SK-N-SH treated with all-trans-retinoic acid at 6 μM for 48 hours (cell line): ENCODE measurements at regions not wholly inside any gene's neighbourhood (a gene's known extent, or its start where the extent isn't known, plus 50 kb on each side); places are given as distances from the start of the nearest gene placed in this dataset.

ENCODE experiments used
- ARNTL ChIP-seq: fragments of 450-650 bp; formaldehyde crosslinking; IDR thresholded peaks from 2 replicates; pipeline ENCODE4 v1.5.0; 2020; ENCODE audit warnings: low read depth, mild to moderate bottlenecking, moderate library complexity, borderline replicate concordance
- CSDC2 ChIP-seq: fragments of 250-450 bp; sonication (Bioruptor Pico); IDR thresholded peaks from 2 replicates; pipeline ENCODE4 v1.5.0; 2020; ENCODE audit warnings: mild to moderate bottlenecking, moderate library complexity
- ESRRG ChIP-seq: fragments of 250-450 bp; sonication (Bioruptor Pico); IDR thresholded peaks from 2 replicates; pipeline ENCODE4 v1.6.1; 2021; ENCODE audit warnings: mild to moderate bottlenecking
- ISL1 ChIP-seq: fragments of 250-450 bp; sonication (Bioruptor Pico); IDR thresholded peaks from 2 replicates; pipeline ENCODE4 v2.1.2; 2022; ENCODE audit warnings: mild to moderate bottlenecking, moderate library complexity
- PATZ1 ChIP-seq: fragments of 250-450 bp; sonication (Bioruptor Pico); IDR thresholded peaks from 2 replicates; pipeline ENCODE4 v1.8.0; 2020; ENCODE audit warnings: mild to moderate bottlenecking, moderate library complexity, borderline replicate concordance
- PPARA ChIP-seq: fragments of 250-450 bp; sonication (Bioruptor Pico); IDR thresholded peaks from 2 replicates; pipeline ENCODE4 v1.5.0; 2020; ENCODE audit warnings: mild to moderate bottlenecking, borderline replicate concordance
- RARB ChIP-seq: fragments of 250-450 bp; sonication (Bioruptor Pico); IDR thresholded peaks from 2 replicates; pipeline ENCODE4 v1.8.0; 2021; ENCODE audit warnings: mild to moderate bottlenecking, moderate library complexity
- TOX ChIP-seq: fragments of 250-450 bp; sonication (Bioruptor Pico); IDR thresholded peaks from 2 replicates; pipeline ENCODE4 v1.8.0; 2021; ENCODE audit warnings: mild to moderate bottlenecking, moderate library complexity, borderline replicate concordance
- ZFP3 ChIP-seq: fragments of 250-450 bp; sonication (Bioruptor Pico); IDR thresholded peaks from 2 replicates; pipeline ENCODE4 v1.5.0; 2020; ENCODE audit warnings: mild to moderate bottlenecking, moderate library complexity
- ZFP30 ChIP-seq: fragments of 450-650 bp; formaldehyde crosslinking; IDR thresholded peaks from 2 replicates; pipeline ENCODE4 v1.5.0; 2022; ENCODE audit warnings: mild to moderate bottlenecking, moderate library complexity
- ZNF565 ChIP-seq: fragments of 450-650 bp; formaldehyde crosslinking; conservative IDR thresholded peaks from 2 replicates; pipeline ENCODE4 v1.5.0; 2020; ENCODE audit warnings: low read depth, mild to moderate bottlenecking, moderate library complexity
- TF ChIP-seq, protein P1 (sequence below): fragments of 250-450 bp; sonication (Bioruptor Pico); IDR thresholded peaks from 2 replicates; pipeline ENCODE4 v1.5.1; 2021; ENCODE audit warnings: mild to moderate bottlenecking, moderate library complexity
- TF ChIP-seq, protein P2 (sequence below): fragments of 250-450 bp; sonication (Bioruptor Pico); IDR thresholded peaks from 2 replicates; pipeline ENCODE4 v1.8.0; 2021; ENCODE audit warnings: low read depth, mild to moderate bottlenecking, moderate library complexity, borderline replicate concordance

DNA sequence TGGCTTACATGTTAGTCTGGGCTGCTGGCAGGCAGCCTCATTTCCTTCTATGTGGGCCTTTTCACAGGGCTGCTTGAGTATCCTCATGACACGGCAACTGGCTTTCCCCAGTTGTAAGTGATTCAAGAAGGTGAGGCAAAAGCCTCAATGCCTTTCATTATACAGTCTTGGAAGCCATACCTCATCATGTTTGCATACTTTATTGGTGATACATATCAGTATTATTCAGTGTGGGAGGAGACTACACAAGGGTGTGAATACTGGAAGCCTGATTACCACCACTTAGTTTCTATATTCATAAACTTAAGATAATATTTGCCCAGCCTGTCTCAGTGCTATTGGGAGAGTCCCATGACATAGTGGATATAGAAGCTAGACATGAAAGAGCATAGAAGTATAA is 346.8 kb downstream of the SOX2 start:
- TF ChIP-seq PATZ1 (CRISPR knock-in tag): no peak
- no peak for TF ChIP-seq TOX (CRISPR knock-in tag)
- TF ChIP-seq, protein P1, sequence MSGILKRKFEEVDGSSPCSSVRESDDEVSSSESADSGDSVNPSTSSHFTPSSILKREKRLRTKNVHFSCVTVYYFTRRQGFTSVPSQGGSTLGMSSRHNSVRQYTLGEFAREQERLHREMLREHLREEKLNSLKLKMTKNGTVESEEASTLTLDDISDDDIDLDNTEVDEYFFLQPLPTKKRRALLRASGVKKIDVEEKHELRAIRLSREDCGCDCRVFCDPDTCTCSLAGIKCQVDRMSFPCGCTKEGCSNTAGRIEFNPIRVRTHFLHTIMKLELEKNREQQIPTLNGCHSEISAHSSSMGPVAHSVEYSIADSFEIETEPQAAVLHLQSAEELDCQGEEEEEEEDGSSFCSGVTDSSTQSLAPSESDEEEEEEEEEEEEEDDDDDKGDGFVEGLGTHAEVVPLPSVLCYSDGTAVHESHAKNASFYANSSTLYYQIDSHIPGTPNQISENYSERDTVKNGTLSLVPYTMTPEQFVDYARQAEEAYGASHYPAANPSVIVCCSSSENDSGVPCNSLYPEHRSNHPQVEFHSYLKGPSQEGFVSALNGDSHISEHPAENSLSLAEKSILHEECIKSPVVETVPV (CRISPR knock-in tag): no peak
- TF ChIP-seq ZFP3 (CRISPR knock-in tag): no peak
- no peak for TF ChIP-seq ZNF565
- TF ChIP-seq ARNTL (CRISPR knock-in tag): no peak
- no peak for TF ChIP-seq RARB (CRISPR knock-in tag)
- no peak for TF ChIP-seq ISL1
- no peak for TF ChIP-seq CSDC2 (CRISPR knock-in tag)
- no peak for TF ChIP-seq ZFP30 (CRISPR knock-in tag)
- TF ChIP-seq, protein P2, sequence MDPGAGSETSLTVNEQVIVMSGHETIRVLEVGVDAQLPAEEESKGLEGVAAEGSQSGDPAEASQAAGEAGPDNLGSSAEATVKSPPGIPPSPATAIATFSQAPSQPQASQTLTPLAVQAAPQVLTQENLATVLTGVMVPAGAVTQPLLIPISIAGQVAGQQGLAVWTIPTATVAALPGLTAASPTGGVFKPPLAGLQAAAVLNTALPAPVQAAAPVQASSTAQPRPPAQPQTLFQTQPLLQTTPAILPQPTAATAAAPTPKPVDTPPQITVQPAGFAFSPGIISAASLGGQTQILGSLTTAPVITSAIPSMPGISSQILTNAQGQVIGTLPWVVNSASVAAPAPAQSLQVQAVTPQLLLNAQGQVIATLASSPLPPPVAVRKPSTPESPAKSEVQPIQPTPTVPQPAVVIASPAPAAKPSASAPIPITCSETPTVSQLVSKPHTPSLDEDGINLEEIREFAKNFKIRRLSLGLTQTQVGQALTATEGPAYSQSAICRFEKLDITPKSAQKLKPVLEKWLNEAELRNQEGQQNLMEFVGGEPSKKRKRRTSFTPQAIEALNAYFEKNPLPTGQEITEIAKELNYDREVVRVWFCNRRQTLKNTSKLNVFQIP (CRISPR knock-in tag): no peak
- TF ChIP-seq PPARA (CRISPR knock-in tag): no peak
- no peak for TF ChIP-seq ESRRG (CRISPR knock-in tag)
